ENCODE measurements at regions not wholly inside any gene's neighbourhood (a gene's known extent, or its start where the extent isn't known, plus 50 kb on each side); places are given as distances from the start of the nearest gene placed in this dataset.
"Not testable (repeated sequence)": the region's sequence is repeated elsewhere in the genome, so short reads cannot be mapped to it uniquely, and the experiment has no call there.

DNA sequence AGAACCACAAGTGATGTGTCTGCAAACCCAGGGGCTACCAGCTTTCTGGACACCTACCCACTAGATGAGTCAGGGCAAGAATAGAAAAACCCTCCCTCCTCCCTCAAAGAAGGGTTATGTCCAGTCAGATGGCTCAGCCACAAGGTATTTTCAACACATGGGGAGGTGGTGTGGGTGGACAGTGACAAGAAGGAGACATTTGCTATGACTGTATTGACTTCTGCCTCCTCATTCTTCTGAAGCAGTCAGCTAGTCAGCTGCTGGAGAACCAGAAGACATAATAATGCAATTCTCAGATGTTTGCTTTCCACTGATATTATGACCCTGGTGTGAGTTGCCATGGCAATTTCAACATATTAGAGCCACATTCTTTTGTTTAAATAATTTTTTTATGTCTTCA lies 66.7 kb upstream of the GOLGA8B start:
- no peak for DNase-seq

DNA sequence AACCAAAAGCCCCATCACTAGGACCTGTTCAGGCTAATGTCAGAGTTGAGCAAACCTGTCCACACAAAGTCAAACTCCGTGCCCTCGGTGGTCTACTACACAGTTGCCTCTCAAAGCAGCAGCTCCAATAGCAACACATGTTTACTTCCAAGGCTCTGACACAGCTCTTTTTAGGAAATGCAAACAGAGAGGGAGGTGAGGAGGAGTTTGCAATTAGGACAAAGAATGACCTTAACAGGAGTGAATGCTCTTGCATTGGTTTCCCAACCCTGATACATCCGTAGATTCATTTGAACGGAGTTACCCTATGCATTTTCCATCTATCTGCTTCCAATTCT lies 64.8 kb upstream of the GOLGA8B start:
- DNase-seq, result no peak

- DNase-seq, result no peak
Measured at GRCh38 chr15:34647569-34648293, 64.3 kb upstream of the GOLGA8B start.

DNA sequence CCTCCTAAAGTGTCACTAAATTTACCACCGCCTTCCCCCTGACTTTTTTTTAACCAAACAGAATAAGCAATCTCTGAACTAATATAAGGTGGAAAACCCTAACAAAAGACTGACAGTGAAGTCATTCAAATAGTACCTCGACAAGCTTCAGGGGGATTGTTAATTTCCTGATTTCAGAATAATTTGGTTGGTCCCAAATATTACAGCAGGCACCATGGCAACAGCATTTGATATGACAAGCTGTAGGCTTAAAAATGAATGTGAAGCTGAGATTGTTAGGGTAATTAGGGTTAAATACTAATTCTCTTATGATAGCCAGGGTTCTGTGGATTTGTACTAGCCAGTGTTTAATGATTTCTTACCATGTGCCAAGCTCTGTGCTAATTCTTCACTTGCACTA lies 63.5 kb upstream of the GOLGA8B start:
- no peak for DNase-seq

DNA sequence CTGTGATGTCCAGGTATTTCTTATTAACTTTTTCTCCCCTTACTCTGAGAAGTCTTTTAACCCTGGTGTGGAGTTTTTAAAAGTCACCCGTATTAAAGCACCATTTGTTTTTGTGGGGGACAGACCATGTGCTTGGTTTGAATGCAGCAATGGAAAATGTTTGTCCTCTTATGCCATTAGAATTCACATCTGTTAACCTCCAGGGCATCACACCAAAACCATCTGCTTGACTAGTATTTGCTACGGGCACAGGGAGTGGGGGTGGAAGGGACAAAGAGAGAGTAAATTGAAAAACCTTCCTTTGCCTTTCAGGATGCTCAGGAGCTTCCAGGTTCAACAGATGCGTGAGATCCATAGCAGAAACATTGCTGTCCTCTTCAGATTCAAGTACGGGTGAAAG lies 61.4 kb upstream of the GOLGA8B start:
- DNase-seq, result no peak

GRCh38 chr15:34644061-34644460 lies 60.6 kb upstream of the GOLGA8B start:
- peak; percentile 71 for DNase-seq

GRCh38 chr15:34642247-34642646 lies 58.8 kb upstream of the GOLGA8B start:
- no peak for DNase-seq

- no peak for DNase-seq
Measured at GRCh38 chr15:34640661-34641060, 57.2 kb upstream of the GOLGA8B start.

DNA sequence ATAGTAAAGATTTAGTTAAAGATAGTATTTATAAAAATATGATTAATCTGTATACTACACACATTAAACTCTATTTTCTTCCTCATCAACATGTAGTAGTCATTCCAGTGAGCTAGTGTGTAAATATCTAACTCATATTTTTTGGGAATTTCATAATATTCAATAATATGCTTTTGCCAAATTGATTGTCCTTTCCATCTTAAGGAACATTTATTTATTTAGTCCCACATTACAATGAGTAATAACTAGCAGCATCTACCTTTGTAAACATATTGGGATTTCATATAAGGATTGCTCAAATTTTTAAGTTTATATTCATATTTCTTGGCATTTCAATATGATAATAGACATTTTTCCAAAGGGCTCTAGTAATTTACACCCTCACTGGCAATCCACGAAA lies 53.9 kb upstream of the GOLGA8B start:
- DNase-seq, result no peak

DNA sequence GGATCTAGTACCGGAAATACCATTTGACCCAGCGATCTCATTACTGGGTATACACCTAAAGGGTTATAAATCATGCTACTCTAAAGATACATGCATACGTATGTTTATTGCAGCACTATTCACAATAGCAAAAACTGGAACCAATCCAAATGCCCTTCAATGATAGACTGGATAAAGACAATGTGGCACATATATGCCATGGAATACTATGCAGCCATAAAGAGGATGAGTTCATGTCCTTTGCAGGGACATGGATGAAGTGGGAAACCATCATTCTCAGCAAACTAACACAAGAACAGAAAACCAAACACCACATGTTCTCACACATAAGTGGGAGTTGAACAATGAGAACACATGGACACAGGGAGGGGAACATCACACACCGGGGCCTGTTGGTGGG lies 50.2 kb upstream of the GOLGA8B start:
- DNase-seq, result not testable (repeated sequence)
